ENCODE measurements at regions not wholly inside any gene's neighbourhood (a gene's known extent, or its start where the extent isn't known, plus 50 kb on each side); places are given as distances from the start of the nearest gene placed in this dataset.
"Not testable (repeated sequence)": the region's sequence is repeated elsewhere in the genome, so short reads cannot be mapped to it uniquely, and the experiment has no call there.

- DNase-seq: no peak
- H3K27me3 Mint-ChIP-seq (ENCODE audit: low read depth): no peaks in the 10 kb centered on the region
- H3K4me1 Mint-ChIP-seq (ENCODE audit: low read depth): no peaks in the 10 kb centered on the region
- H3K36me3 Mint-ChIP-seq (ENCODE audit: insufficient read depth): no peaks in the 10 kb centered on the region
- no peak overlapping the region for H3K4me3 Mint-ChIP-seq
- ATAC-seq: no peak
- peaks cover 6% of the 10 kb centered on the region for H3K9me3 Mint-ChIP-seq
Observed at GRCh38 chr5:92662741-92663140, 918.3 kb downstream of the NR2F1-AS1 start.

GRCh38 chr5:92659246-92659645 is 921.8 kb downstream of the NR2F1-AS1 start:
- Mint-ChIP-seq H3K4me1 (ENCODE audit: low read depth) (no peaks in the 10 kb centered on the region), H3K36me3 (ENCODE audit: insufficient read depth) (no peaks in the 10 kb centered on the region), H3K9me3 (peaks cover 6% of the 10 kb centered on the region), H3K27me3 (ENCODE audit: low read depth) (no peaks in the 10 kb centered on the region), H3K4me3 (no peak overlapping the region)
- ATAC-seq: no peak
- no peak for DNase-seq

GRCh38 chr5:92654601-92655000 is 926.4 kb downstream of the NR2F1-AS1 start:
- not testable (repeated sequence) for H3K36me3 Mint-ChIP-seq (ENCODE audit: insufficient read depth); DNase-seq; ATAC-seq; H3K4me1 Mint-ChIP-seq (ENCODE audit: low read depth); H3K4me3 Mint-ChIP-seq; H3K9me3 Mint-ChIP-seq; H3K27me3 Mint-ChIP-seq (ENCODE audit: low read depth)

- no peak overlapping the region for H3K4me3 Mint-ChIP-seq
- H3K36me3 Mint-ChIP-seq (ENCODE audit: insufficient read depth): no peaks in the 10 kb centered on the region
- no peak for ATAC-seq
- peaks cover 4% of the 10 kb centered on the region for H3K9me3 Mint-ChIP-seq
- no peak for DNase-seq
- H3K27me3 Mint-ChIP-seq (ENCODE audit: low read depth): no peaks in the 10 kb centered on the region
- H3K4me1 Mint-ChIP-seq (ENCODE audit: low read depth): no peaks in the 10 kb centered on the region
Observed at GRCh38 chr5:92653730-92654461, 927.1 kb downstream of the NR2F1-AS1 start.

GRCh38 chr5:92652756-92653155 is 928.3 kb downstream of the NR2F1-AS1 start:
- ATAC-seq (no peak), DNase-seq (no peak)
- Mint-ChIP-seq H3K4me3 (no peak overlapping the region), H3K27me3 (ENCODE audit: low read depth) (no peaks in the 10 kb centered on the region), H3K36me3 (ENCODE audit: insufficient read depth) (no peaks in the 10 kb centered on the region), H3K9me3 (no peaks in the 10 kb centered on the region), H3K4me1 (ENCODE audit: low read depth) (no peaks in the 10 kb centered on the region)

- no peaks in the 10 kb centered on the region for H3K4me1 Mint-ChIP-seq (ENCODE audit: low read depth)
- no peaks in the 10 kb centered on the region for H3K36me3 Mint-ChIP-seq (ENCODE audit: insufficient read depth)
Observed at GRCh38 chr5:92644266-92644886, 936.6 kb downstream of the NR2F1-AS1 start.

GRCh38 chr5:92641031-92641962 is 939.7 kb downstream of the NR2F1-AS1 start:
- no peaks in the 10 kb centered on the region for H3K4me1 Mint-ChIP-seq (ENCODE audit: low read depth)
- H3K4me3 Mint-ChIP-seq: no peak overlapping the region
- H3K36me3 Mint-ChIP-seq (ENCODE audit: insufficient read depth): no peaks in the 10 kb centered on the region
- no peaks in the 10 kb centered on the region for H3K27me3 Mint-ChIP-seq (ENCODE audit: low read depth)
- ATAC-seq (no peak), DNase-seq (no peak)
- H3K9me3 Mint-ChIP-seq: peaks cover under 1% of the 10 kb centered on the region

More at GRCh38 chr5:92644266-92644886, 936.6 kb downstream of the NR2F1-AS1 start:
- Mint-ChIP-seq H3K9me3 (peaks cover 3% of the 10 kb centered on the region), H3K27me3 (ENCODE audit: low read depth) (no peaks in the 10 kb centered on the region), H3K4me3 (no peak overlapping the region)
- ATAC-seq (no peak), DNase-seq (no peak)

- Mint-ChIP-seq H3K4me3 (no peak overlapping the region), H3K4me1 (ENCODE audit: low read depth) (no peaks in the 10 kb centered on the region), H3K27me3 (ENCODE audit: low read depth) (no peaks in the 10 kb centered on the region), H3K9me3 (no peaks in the 10 kb centered on the region), H3K36me3 (ENCODE audit: insufficient read depth) (no peaks in the 10 kb centered on the region)
- ATAC-seq (no peak), DNase-seq (no peak)
Observed at GRCh38 chr5:92640340-92640739, 940.7 kb downstream of the NR2F1-AS1 start.

- H3K4me3 Mint-ChIP-seq: no peak overlapping the region
- H3K4me1 Mint-ChIP-seq (ENCODE audit: low read depth): no peaks in the 10 kb centered on the region
- H3K36me3 Mint-ChIP-seq (ENCODE audit: insufficient read depth): no peaks in the 10 kb centered on the region
- no peaks in the 10 kb centered on the region for H3K27me3 Mint-ChIP-seq (ENCODE audit: low read depth)
- H3K9me3 Mint-ChIP-seq: peaks cover 4% of the 10 kb centered on the region
- DNase-seq (no peak), ATAC-seq (no peak)
Observed at GRCh38 chr5:92637960-92638359, 943.1 kb downstream of the NR2F1-AS1 start.

GRCh38 chr5:92637247-92637646 is 943.8 kb downstream of the NR2F1-AS1 start:
- no peak overlapping the region for H3K4me3 Mint-ChIP-seq
- H3K36me3 Mint-ChIP-seq (ENCODE audit: insufficient read depth): no peaks in the 10 kb centered on the region
- DNase-seq: no peak
- no peaks in the 10 kb centered on the region for H3K4me1 Mint-ChIP-seq (ENCODE audit: low read depth)
- peaks cover 8% of the 10 kb centered on the region for H3K9me3 Mint-ChIP-seq
- H3K27me3 Mint-ChIP-seq (ENCODE audit: low read depth): no peaks in the 10 kb centered on the region
- no peak for ATAC-seq

- H3K9me3 Mint-ChIP-seq: peaks cover 8% of the 10 kb centered on the region
- no peaks in the 10 kb centered on the region for H3K27me3 Mint-ChIP-seq (ENCODE audit: low read depth)
- H3K4me3 Mint-ChIP-seq: no peak overlapping the region
- H3K4me1 Mint-ChIP-seq (ENCODE audit: low read depth): no peaks in the 10 kb centered on the region
- ATAC-seq (no peak), DNase-seq (no peak)
- H3K36me3 Mint-ChIP-seq (ENCODE audit: insufficient read depth): no peaks in the 10 kb centered on the region
Observed at GRCh38 chr5:92635001-92635461, 946.0 kb downstream of the NR2F1-AS1 start.

GRCh38 chr5:92633875-92634487 is 947.0 kb downstream of the NR2F1-AS1 start:
- Mint-ChIP-seq H3K36me3 (ENCODE audit: insufficient read depth) (no peaks in the 10 kb centered on the region), H3K4me1 (ENCODE audit: low read depth) (no peaks in the 10 kb centered on the region), H3K27me3 (ENCODE audit: low read depth) (no peaks in the 10 kb centered on the region), H3K4me3 (no peak overlapping the region), H3K9me3 (peaks cover 16% of the 10 kb centered on the region)
- DNase-seq (no peak), ATAC-seq (no peak)

- Mint-ChIP-seq H3K36me3 (ENCODE audit: insufficient read depth) (no peaks in the 10 kb centered on the region), H3K4me1 (ENCODE audit: low read depth) (no peaks in the 10 kb centered on the region), H3K4me3 (no peak overlapping the region)
Observed at GRCh38 chr5:92633176-92633575, 947.8 kb downstream of the NR2F1-AS1 start.

GRCh38 chr5:92631237-92631701 is 949.8 kb downstream of the NR2F1-AS1 start:
- not testable (repeated sequence) for ATAC-seq; H3K4me1 Mint-ChIP-seq (ENCODE audit: low read depth); DNase-seq; H3K27me3 Mint-ChIP-seq (ENCODE audit: low read depth); H3K4me3 Mint-ChIP-seq; H3K36me3 Mint-ChIP-seq (ENCODE audit: insufficient read depth)
- H3K9me3 Mint-ChIP-seq: peaks cover 22% of the 10 kb centered on the region

More at GRCh38 chr5:92633176-92633575, 947.8 kb downstream of the NR2F1-AS1 start:
- no peak for ATAC-seq
- Mint-ChIP-seq H3K9me3 (peaks cover 22% of the 10 kb centered on the region), H3K27me3 (ENCODE audit: low read depth) (no peaks in the 10 kb centered on the region)
- no peak for DNase-seq

Measured in activated T-cell treated with anti-CD3 and anti-CD28 coated beads, Interleukin-2, amount 50 U/mL, for 4 hours (primary cell).